HCEC 1CT (cell line): ENCODE measurements at regions not wholly inside any gene's neighbourhood (a gene's known extent, or its start where the extent isn't known, plus 50 kb on each side); places are given as distances from the start of the nearest gene placed in this dataset.

Source experiments
- DNase-seq: peaks from one replicate; pipeline ENCODE4 v3.0.0-alpha.2; 2017

DNA sequence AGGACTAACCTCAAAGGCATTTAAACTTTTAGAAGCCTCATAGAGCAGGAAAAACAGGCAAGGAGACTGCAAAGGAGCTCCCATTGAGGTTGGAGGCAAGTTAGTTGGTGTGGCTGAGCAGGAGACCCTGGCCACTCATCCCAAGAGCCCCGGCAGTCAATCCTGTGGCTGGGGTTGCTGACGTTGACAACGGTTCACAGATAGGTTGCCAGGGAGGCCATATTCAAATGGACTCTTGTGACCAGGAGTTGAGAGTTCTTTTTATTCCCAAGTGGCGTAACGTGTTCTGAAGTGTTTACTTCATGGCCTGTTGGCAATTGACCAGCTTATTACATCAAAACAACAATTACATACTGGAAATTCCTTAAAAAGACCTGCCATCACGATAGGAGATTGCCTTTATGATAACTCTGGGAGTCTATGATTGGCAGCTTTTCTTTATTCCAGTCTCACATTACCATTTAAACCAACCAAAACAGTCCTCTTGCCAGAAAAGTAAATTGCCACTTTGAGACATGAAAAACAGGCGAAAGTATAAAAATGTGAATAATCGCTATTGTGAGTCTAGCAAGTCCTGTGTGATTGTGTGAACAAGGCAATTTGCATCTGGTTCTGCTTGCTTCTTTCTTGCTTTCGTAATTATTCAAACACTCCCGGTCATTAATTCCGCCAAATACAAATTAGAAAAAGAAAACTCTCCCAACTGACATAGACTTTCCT is 394.9 kb downstream of the MED10 start:
- no peak for DNase-seq

DNA sequence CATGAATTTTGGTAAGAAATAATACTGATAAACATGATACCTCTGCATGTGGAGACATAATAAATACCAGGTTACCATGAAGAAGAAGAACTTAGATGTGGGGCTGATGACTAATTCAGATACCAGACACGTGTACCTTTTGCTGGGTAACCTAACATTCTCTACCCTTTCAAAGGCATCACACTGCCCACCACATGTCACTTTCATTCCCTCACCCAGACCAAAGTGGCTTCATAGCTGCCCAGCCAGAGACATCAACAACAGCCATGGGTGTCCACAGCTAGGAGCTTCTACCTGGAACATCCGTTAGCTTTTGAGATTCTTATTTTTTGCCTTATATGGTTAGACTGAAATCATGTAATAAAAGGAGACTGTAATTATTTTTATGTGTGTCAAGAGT is 396.8 kb downstream of the MED10 start:
- no peak for DNase-seq

DNA sequence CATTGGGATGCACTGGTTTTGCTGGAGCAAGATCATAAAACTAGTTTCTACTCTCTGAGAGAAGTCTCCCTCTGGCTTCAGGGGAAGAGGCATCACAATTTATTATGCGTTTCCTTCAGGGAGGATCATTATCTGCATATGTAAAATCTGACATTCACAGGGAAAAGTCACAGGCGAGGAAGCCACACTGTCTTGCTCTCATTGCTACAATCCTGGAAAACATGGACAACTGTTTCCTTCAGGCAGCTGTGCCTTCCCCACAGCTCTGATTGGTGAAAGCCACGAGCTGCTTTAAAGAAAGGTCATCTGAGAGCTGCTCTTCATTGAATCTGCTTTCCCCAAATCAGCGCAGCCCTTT is 397.8 kb downstream of the MED10 start:
- no peak for DNase-seq

DNA sequence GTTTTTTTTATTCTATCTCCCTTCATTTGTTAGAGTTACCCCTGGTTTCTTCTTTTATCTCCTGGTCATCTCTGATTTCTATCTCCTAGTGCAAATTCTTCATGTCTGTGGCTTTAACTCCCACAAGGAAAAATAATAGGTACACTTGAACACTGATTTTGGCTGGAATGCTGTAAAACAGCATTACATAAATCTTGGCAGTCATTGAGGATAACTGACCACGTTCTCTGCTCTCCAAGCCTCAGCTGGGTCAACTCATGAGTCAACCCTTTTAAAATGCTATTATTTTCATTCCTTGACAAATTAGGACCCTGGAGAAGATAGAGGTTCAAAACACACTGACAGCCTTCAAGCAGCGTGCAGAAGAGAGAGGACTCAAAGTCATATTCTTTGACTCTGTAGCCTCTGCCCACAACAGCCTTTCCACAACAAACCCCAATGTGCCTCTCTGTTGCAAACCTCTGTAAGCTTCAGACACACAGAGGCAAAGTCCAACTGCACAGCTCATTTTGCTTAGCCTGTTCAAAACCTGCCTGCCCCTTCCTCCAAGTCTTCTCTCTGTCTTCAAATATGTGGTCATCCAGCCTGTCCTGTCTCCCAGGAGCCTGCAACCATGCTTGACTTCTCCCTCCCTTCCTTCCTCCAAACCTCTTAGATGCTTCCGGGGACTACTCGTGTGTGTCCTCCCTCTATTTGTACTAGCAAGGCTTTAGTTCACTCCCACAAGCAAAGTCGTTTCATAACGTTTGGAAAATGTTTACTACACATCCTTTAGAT is 398.4 kb downstream of the MED10 start:
- DNase-seq: no peak

DNA sequence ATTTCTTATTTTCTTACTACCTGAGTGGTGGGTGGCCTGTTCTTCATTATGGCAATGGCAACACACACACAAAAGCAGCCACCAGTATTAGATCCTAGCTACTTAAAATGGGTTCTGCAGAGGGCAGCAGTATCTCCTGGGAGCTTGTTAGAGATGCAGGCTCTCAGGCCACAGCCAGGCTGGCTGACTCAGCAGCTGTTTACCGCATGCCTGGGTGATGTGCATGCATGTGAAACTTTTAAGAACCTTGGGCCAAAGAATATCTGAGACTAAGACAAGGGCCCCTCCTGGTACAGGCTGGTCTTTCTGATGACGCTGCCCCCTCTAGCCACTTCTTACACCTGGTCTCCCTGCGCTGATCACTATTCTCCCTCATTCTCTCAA is 399.0 kb downstream of the MED10 start:
- DNase-seq: no peak

DNA sequence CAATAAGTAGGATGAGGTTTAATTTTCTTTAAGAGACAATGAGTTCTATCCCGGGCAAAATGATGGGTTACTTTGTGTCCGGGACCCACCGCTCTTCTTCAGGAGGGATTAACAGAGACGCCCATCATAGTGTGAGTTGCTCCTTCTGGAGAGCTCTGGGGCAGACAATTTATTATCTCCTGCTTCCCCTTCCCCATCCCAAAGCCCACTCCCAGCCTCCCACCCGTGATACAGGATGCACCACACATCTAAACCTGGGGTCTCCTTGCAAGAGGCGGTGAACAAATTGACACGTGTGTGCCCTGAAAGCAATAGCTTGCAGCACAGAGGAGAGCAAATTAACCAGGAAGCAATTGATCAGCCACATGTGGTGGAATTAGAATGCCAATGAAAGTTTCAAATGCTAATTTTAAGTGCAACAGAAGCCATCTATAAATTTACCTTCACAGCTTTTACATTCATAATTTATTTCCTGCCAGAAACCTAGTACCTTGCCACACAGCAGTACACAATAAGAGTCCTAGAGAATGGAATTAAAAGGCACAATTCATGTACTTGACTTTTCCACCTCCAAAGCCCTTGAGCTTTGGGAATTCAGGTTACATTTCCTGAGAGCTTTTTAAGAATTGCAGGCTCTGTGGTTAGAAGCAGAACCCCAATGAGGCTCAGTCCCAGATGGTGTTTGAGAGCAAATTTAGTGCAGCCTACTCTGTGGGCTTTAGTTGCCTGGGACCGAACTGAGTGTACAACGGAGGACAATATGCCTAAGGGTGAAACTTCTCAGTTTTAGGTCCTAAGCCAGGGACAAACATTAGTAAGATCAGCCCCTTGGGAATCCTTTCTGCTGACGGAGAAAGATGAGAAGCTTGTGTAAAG is 399.6 kb downstream of the MED10 start:
- DNase-seq: no peak

DNA sequence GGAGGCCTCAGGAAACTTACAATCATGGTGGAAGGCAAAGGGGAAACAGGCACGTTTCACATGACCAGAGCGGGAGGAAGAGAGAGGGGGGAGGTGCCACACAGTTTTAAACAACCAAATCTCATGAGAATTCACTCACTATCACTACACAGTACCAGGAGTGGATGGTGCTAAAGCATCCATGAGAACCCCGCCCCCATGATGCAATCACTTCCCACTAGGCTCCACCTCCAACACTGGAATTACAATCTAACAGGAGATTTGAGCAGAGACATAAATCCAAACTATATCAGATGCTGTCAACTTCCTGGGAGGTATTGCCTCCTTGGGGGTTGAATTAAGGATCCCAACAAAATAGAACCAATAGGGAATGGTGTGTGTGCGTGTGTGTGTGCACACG is 407.1 kb downstream of the MED10 start:
- no peak for DNase-seq

DNA sequence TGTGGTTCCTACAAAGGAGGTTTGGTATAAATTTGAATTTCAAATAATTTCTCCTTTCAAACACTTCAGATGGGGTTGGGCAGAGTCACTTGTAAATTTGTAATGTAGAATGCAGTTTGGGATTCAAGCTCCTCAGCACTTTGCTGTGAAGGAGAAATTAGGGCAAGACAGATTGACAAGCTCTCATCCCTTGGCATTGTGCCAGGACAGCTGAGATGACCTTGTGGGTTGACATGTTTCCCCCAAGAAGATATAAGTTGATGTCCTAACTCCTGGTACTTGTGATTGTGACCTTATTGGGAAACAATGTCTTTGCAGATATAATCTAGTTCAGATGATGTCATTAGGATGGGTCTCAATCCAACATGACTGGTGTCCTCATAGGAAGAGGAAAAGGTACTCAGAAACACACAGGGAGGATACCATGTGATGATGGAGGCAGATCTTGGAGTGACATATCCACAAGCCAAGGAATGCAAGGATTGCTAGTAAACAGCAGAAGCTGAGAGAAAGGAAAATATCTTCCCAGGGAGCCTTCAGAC is 408.3 kb downstream of the MED10 start:
- DNase-seq: no peak

DNA sequence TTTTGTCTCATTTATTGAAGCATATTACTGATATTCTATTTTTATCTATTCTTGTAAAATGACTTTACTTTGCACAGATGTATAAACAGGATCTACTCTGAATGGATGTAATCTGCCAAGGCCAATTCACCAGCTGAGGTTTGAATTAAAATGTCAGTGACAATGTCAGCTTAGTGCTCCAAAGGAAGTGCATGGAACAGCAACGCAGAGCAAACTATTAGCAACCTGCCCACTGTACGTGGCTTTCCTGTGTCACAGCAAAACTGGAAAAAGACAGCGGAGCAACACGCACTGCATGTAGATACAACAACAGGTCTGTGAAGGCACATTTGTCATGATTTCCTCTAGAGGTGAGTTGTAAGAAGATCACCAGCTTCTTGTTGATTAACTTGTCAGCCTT is 409.4 kb downstream of the MED10 start:
- no peak for DNase-seq

DNA sequence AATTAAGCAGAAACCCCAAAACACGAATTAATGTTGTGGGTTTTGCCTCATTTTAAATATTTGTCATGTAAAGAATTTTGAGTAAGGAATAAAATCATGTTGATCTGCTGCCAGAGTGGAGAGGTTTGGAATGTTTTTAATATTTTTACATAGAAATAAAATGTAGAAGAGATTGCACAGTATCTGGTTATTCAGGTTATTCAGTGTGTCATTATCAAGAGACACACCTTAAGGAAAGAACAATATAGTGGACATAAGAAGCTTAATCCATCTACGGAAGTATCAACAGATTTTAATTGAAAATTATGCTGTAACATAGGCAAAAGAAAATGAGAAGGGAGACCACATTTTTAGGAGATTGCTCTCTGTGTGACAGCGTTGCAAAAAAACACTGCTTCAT is 410.4 kb downstream of the MED10 start:
- no peak for DNase-seq

DNA sequence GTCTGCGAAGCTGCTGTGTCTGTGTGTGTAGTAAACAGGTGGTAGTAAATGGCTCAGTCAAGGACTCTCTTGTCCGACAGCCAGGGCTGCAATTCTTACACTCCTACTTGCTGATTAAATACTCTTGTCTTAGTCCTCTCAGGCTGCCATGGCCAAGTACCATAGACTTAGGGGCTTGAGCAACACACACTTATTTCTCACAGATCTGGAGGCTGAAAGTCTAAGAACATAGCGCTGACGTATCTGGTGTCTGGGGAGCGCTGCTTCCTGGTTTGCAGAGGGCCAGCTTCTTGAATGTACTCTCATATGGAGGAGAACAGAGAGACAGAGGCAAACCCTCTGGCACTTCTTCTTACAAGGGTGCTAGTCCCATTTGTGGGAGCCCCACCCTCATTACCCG is 411.0 kb downstream of the MED10 start:
- DNase-seq: no peak

DNA sequence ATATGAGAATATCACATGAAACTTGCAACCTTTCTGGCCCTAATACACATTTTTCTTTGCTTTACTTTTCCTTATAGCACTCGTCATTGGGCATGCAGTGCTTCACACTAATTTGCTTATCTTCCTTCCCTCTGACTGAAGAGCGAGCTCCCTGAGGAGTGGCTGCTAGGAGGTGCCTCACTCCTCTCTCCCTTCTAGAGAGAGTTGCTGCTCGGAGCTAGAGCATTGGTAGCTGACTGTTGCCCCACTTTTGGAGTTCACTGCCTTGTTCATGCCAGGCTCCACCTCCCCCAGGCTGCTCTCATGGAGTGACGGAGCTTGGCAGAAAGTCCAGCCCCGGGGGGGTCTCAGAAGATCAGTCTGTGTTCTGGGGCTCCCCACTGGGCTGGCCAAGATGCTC is 413.2 kb downstream of the MED10 start:
- no peak for DNase-seq

DNA sequence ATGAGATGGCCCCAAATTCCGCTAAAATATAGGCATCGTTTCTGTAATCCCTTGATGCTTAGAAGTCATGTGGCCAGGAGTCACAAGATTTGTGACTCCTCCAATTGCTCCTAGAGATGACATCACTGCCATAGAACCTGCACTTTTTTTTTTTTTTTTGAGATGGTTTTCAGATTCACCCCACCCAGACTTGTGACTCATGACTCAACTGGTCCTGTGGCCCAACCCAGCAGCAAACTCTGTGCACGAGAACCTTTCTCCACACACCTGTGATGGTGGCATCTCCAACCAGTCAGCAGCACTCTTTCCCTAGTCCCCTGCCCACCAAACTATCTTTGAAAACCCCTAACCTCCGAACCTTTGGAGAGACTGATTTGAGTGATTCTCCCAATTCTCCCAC is 414.0 kb downstream of the MED10 start:
- no peak for DNase-seq

DNA sequence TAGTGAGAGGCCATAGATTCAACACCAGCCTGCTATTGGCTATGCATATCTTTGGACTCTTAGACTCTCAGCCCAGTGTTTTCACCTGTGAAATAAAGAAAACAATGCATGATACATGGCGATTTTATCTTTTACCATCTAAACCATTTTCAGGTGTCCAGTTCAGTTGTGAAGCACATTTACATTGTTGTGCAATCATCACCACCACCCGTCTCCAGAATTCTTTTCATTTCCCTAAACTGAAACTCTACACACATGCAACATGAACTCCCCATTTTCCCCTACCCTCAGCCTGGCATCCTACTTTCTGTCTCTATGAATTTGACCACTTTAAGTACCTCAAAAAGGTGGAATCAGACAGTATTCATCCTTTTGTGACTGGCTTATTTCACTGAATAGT is 420.6 kb downstream of the MED10 start:
- no peak for DNase-seq

DNA sequence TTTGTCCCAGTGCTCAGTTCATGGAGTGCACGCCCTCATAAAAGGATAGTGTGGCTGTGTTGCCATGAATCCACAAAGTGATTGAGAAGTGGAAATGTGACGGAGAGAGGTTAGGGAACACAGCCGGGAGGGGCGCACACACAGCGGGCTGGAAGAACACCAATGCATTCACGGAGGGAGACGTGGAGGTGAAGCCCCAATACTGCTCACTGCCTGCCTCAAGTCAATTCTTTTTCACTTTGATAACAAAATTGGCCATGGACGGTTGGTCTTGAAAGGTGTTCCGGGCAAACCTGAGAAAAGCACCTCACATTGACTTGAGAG is 424.1 kb downstream of the MED10 start:
- no peak for DNase-seq

DNA sequence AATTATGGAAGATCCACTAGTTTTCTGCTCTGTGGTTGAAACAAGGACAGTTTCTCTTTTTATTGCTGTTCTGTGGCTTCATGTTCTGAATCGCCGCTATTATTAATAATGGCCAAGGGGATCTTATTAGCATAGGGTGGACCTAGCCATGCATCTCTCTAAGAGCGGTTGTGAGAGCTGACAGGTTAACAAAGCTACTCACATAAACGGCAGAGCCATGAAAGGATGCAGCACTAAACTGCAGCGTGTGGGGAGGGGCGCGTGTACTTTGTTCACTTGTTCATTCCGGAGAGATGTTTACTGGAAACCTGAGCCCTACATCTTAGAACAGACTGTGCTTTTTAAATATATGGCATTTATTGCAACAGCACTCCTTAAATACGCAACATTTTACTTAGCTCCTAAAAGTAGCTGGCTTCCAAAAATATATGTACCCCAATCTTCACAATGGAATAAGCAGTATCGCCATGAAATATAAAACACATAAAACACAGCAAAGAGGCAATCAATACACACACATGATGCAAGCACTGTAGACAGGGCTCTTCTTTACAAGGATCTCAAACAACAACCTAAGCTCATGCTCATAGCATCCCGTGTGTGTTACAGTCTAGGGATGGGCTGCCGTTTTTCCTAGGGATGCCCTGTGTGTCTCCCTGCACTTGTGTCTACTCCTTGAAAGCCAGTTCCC is 424.6 kb downstream of the MED10 start:
- no peak for DNase-seq

DNA sequence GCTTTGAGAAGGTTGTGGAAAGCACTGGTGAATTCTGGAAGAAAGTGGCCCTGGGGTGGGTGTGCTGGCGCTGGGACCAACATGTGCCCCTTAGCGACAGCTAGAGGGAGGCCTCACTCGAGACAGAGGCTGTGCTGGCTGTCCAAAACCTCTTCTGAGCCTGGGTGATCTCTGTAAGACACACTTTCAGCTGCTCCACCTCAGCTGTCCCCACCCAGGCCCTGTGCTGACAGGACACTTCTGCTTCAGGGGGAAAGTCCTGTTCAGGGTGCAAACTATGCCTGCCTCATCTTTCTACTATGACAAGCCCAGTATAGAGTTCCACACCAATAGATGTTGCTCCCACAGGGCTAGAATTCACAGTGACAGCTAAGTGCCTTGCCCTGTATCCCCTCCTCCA is 426.4 kb downstream of the MED10 start:
- DNase-seq: no peak

DNA sequence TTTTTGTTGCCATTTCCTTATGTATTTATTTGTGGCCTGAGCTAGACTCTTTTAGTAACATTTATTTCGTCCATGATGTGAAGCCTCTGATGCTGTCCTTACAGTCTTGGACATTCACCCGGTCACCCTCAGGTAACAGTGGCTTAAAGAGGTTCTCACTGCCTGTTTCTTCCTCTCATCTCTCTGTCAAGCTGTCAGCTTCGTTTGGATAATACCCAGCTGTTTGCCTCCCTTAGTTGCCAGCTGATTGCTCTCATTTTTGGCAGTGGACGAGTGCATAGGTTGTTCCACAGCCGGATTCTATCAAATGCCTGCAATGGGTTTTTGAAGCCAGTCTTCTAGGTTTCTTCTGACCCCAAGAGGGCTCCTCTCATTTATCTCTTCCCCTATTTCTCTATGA is 427.7 kb downstream of the MED10 start:
- DNase-seq: no peak

DNA sequence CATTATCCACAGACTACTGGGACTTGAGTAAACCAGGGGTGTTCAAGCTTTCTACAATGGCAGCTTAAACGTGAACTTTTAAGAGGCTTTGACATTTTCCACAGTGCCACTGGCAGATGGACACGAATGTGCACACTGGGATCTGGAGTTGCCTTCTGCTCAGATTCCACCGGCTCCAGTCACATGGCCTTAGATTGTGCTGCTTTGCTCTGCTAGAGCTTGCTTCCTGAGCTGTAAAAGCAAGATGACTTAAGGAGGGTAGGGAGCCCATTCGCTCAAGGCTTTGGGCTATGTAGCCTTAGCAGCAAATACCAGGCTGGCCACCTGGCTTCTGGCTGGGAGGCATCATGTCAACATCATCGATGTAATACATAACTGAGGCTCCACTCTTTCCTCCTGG is 436.9 kb downstream of the MED10 start:
- DNase-seq: no peak

DNA sequence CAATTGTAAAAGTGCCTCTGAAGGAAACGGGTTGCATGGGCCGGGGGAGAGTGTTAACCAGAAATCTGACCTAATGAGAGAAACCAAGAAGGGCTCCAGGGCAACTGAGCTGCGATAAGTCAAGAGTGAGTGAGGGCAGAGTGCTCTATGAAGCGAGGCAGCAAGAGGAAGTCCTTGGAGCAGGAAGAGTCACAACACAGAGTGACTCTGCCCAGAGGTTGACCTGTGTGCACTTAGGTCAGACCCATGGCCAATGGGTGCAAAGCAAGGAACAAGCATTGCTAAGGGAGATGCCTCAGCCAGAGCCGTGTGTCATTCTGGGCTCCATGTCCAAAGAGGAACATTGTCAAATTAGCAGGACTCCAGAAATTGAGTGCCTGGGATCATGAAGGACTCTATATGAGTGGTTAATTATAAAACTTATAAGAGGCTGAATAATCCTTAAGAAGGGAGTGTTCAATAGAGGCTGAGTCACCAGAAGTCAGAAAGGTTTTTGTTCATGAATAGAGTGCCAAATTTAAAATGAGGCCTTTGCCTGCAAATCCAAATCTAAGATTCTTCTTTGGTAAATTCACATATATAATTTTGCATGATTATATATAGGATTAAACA is 438.5 kb downstream of the MED10 start:
- no peak for DNase-seq

DNA sequence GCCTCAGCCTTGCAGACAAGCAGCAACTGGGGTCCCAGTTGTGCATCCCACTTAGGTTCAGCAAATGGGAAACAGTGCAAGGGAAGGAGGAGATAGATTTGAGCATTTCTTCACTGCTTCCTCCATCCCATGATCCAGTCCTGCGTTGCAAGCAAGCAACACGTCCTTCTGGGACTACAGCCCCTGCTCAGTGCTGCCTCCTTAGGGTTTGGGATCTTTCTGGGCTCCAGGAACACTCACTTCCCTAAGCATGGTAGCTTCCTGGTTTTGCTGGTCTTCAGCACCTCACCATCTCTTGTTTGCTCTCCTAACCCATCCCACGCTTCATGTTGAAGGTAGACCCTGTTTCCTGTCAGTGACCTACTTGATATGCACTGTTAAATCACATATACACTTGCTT is 444.7 kb downstream of the MED10 start:
- no peak for DNase-seq

DNA sequence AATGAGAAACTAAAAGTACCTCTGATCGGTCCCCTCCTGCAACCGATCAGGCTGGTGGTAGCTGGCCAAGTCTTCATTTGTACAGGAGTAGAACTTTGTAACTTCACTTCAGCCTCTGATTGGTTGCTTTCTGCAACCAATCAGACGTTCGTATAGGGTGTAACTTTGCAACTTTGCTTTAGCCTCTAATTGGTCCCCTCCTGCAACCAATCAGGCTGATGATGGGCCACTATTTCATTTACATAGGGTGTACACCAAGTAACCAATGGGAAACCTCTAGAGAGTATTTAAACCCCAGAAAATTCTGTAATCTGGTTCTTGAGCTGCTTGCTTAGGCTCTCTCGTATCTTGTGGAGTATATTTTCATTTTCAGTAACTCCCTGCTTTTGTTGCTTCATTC is 445.5 kb downstream of the MED10 start:
- no peak for DNase-seq

DNA sequence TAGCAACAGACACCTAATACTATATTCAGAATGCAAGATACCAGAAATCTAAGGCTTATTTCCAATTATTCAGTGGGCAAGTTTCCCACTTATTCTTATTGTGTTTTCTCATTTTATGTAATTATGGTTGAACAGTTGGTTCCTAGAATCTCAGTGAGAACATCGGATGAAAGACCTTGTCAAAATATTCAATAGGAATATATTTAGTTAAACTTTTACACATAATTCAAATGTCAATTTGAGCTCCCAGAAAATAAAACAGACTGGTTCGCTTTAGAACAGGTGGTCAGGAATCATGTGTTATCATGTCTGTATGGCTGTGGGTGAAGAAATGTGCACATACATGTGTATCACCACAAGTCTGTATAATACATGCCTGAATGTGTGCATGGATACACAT is 447.8 kb downstream of the MED10 start:
- DNase-seq: no peak
